H1 (cell line): ENCODE measurements at regions not wholly inside any gene's neighbourhood (a gene's known extent, or its start where the extent isn't known, plus 50 kb on each side); places are given as distances from the start of the nearest gene placed in this dataset.

Source experiments
- NANOG ChIP-seq: IDR thresholded peaks from 2 replicates; pipeline ENCODE4 v1.6.1; 2011; ENCODE audit warnings: low read length, low read depth, mild to moderate bottlenecking, inconsistent platforms; ENCODE audit not compliant: insufficient read depth, poor library complexity, severe bottlenecking
- RBBP5 ChIP-seq: IDR thresholded peaks from 2 replicates; pipeline ENCODE4 v1.7.1; 2012; ENCODE audit warnings: low read depth, mild to moderate bottlenecking, inconsistent platforms, low read length, moderate library complexity, borderline replicate concordance
- RNF2 ChIP-seq: fragments of 200-900, 300-1000 bp; sonication (generic); IDR thresholded peaks from 2 replicates; pipeline ENCODE4 v1.7.1; 2016; ENCODE audit warnings: borderline replicate concordance, low read depth, mild to moderate bottlenecking, antibody characterized with exemption, low read length; ENCODE audit not compliant: poor library complexity, severe bottlenecking; ENCODE audit errors: missing control alignments
- SIN3A ChIP-seq, 2 experiments: IDR thresholded peaks in 1 of 2; conservative IDR thresholded peaks in 1 of 2; 2 replicates each; pipeline ENCODE4 v1.6.1; 2011 to 2012; ENCODE audit warnings: low read length in 2 of 2, improper control_type of control experiment in 1 of 2, low read depth in 1 of 2, mild to moderate bottlenecking in 1 of 2

DNA sequence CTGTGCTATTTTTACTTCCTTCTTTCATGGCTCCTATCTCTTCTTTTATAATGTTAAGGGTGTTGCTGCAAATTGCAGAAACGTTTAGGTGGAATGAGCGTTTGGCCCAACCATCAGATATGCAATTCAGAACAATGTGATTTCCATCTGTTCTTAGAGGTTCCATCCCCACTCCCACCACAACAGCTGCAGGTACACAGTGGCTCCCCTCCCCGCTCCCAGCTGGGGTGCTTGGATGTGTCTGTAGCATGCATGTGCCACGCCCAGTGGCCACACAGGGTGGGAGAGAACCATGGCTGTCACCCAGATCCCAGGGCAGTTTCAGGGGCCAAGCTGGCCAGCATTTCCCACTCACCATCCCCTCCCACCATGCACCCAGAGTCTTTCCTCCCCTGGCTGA, 62.2 kb downstream of the ACTL7B start (continued):
- TF ChIP-seq RBBP5 = no peak
- no peak for TF ChIP-seq NANOG
- TF ChIP-seq SIN3A (conservative IDR thresholded peaks at IDR 0.05 in 1 of 2, IDR thresholded peaks at IDR 0.05 in 1 of 2; ENCODE audit: low read depth in 1 of 2, low read length in 2 of 2) = no peak
- no peak for TF ChIP-seq RNF2
